ENCODE measurements at regions not wholly inside any gene's neighbourhood (a gene's known extent, or its start where the extent isn't known, plus 50 kb on each side); places are given as distances from the start of the nearest gene placed in this dataset.

DNA sequence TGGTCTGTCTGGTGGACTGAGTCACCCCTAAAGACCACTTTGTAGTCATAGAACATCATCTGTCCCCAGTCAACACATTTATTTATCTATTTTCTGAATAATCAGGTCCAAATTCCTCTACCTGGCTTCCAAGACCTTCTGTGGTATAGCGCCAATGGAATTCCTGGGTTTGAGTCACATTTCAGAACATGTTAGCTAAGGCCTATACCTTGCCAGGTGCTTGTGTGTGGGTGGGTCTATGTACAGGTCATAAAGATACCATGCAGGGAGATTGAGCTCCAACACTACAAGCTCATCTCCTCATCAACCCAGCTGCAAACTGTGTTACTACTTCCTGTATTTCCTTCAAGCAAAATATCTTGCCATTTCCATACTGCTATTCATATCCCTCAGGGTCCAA is 113.3 kb downstream of the TRAPPC11 start:
- TF ChIP-seq, protein P1, sequence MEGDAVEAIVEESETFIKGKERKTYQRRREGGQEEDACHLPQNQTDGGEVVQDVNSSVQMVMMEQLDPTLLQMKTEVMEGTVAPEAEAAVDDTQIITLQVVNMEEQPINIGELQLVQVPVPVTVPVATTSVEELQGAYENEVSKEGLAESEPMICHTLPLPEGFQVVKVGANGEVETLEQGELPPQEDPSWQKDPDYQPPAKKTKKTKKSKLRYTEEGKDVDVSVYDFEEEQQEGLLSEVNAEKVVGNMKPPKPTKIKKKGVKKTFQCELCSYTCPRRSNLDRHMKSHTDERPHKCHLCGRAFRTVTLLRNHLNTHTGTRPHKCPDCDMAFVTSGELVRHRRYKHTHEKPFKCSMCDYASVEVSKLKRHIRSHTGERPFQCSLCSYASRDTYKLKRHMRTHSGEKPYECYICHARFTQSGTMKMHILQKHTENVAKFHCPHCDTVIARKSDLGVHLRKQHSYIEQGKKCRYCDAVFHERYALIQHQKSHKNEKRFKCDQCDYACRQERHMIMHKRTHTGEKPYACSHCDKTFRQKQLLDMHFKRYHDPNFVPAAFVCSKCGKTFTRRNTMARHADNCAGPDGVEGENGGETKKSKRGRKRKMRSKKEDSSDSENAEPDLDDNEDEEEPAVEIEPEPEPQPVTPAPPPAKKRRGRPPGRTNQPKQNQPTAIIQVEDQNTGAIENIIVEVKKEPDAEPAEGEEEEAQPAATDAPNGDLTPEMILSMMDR (conservative IDR thresholded peaks at IDR 0.05; ENCODE audit: low read depth, low read length): no peak
- TF ChIP-seq EZH2phosphoT487 (IDR thresholded peaks at IDR 0.05; ENCODE audit: borderline replicate concordance, low read length): no peak
